ENCODE measurements at regions not wholly inside any gene's neighbourhood (a gene's known extent, or its start where the extent isn't known, plus 50 kb on each side); places are given as distances from the start of the nearest gene placed in this dataset.

DNA sequence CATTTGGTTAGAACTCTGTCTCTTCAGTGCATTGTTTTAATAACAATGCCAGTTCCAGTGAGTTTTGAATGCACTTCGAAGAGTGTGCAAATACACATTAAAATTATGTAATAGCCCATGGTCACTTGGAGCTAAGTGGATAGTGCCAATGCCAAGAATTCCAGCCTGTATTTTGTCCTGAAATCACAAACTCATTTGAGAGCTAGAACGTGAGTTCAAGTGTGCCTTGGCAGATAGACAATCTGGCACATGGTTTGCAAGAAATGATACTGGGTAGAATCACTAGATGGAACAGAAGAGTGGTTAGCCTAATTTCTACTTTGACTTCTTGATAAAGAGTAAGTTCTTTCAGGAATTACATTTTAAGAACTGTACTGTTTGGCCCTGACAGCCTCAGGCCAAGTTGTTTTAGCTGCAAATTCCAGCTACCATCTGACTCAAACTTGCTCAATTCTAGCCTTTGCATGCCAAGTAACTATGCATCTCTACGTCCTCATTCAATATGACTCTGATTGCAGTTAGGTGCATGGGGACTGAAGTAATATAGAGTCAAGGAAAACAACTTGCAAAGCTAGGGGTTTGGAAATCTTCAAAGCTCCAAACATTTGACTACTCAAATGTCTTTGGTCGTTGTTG, 131.9 kb upstream of the SMIM31 start:
- H3K27ac Mint-ChIP-seq: no peak overlapping the region
- H2BK15ac ChIP-seq (ENCODE audit: low read depth, low read length): no peak overlapping the region
- no peak overlapping the region for H3K4me3 Mint-ChIP-seq

More for the DNA sequence above, 131.9 kb upstream of the SMIM31 start:
- no peaks in the 10 kb centered on the region for H3K4me1 ChIP-seq (ENCODE audit: insufficient read depth, low read length)
- no peaks in the 10 kb centered on the region for H3K23me2 ChIP-seq (ENCODE audit: insufficient read length, low read depth, low read length, poor library complexity, severe bottlenecking)
- H3K9me3 ChIP-seq (ENCODE audit: control insufficient read depth, low read depth, low read length): no peaks in the 10 kb centered on the region
- no peak overlapping the region for H3K56ac ChIP-seq (ENCODE audit: insufficient read length, low read depth, low read length)
- H3K9ac ChIP-seq (ENCODE audit: extremely low read depth, insufficient read length, low read length): no peak overlapping the region
- H3K14ac ChIP-seq (ENCODE audit: insufficient read depth, low read length): no peak overlapping the region
- no peak overlapping the region for H2AFZ ChIP-seq (ENCODE audit: low read length)
- peaks cover 0 to 4% of the 10 kb centered on the region in 2 experiments; a peak in 1 of 4 replicates for H3K4me1 Mint-ChIP-seq
- H2BK12ac ChIP-seq (ENCODE audit: insufficient read length, low read depth, low read length): no peak overlapping the region
- H3K4me2 ChIP-seq (ENCODE audit: insufficient read depth, insufficient read length, low read length): no peak overlapping the region
- H2AK5ac ChIP-seq (ENCODE audit: insufficient read length, low read length): no peak overlapping the region
- DNase-seq: no peak
- H3K27ac ChIP-seq (ENCODE audit: insufficient read length, low read depth, low read length): no peak overlapping the region
- H3K36me3 Mint-ChIP-seq (ENCODE audit: insufficient read depth in 1 of 3, low read depth in 3 of 3): peaks cover 0 to 4% (median 2%) of the 10 kb centered on the region in 3 experiments; a peak in 3 of 7 replicates
- no peak overlapping the region for H3K18ac ChIP-seq (ENCODE audit: insufficient read length, low read depth, low read length)
- no peak overlapping the region for H4K91ac ChIP-seq (ENCODE audit: insufficient read length, low read depth, low read length)
- no peaks in the 10 kb centered on the region for H3K27me3 ChIP-seq (ENCODE audit: insufficient read depth, low read length)
- H2BK5ac ChIP-seq (ENCODE audit: insufficient read length, low read length): no peak overlapping the region
- no peaks in the 10 kb centered on the region for H4K20me1 ChIP-seq (ENCODE audit: control insufficient read depth, insufficient read depth, insufficient read length)
- no CpG with 5 or more reads among the region's 4 CpGs for WGBS (ENCODE audit: extremely low coverage, insufficient read length, low lambda C conversion rate)
- peaks cover 3 to 14% of the 10 kb centered on the region in 2 experiments; a peak in 4 of 5 replicates for H3K9me3 Mint-ChIP-seq
- no peak overlapping the region for H4K8ac ChIP-seq (replicated peaks; ENCODE audit: insufficient read length, low read depth, low read length)
- H3K27me3 Mint-ChIP-seq (ENCODE audit: low read depth): no peaks in the 10 kb centered on the region
- H3K23ac ChIP-seq (ENCODE audit: insufficient read length, low read depth, low read length): no peak overlapping the region
- TF ChIP-seq, protein P1, sequence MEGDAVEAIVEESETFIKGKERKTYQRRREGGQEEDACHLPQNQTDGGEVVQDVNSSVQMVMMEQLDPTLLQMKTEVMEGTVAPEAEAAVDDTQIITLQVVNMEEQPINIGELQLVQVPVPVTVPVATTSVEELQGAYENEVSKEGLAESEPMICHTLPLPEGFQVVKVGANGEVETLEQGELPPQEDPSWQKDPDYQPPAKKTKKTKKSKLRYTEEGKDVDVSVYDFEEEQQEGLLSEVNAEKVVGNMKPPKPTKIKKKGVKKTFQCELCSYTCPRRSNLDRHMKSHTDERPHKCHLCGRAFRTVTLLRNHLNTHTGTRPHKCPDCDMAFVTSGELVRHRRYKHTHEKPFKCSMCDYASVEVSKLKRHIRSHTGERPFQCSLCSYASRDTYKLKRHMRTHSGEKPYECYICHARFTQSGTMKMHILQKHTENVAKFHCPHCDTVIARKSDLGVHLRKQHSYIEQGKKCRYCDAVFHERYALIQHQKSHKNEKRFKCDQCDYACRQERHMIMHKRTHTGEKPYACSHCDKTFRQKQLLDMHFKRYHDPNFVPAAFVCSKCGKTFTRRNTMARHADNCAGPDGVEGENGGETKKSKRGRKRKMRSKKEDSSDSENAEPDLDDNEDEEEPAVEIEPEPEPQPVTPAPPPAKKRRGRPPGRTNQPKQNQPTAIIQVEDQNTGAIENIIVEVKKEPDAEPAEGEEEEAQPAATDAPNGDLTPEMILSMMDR (conservative IDR thresholded peaks at IDR 0.05): no peak
- no peak overlapping the region for H3T11ph ChIP-seq (ENCODE audit: low read length)
- H2BK20ac ChIP-seq (ENCODE audit: low read depth, low read length, poor library complexity, severe bottlenecking): no peak overlapping the region
- H3K79me2 ChIP-seq (ENCODE audit: insufficient read depth, low read length): no peaks in the 10 kb centered on the region
- H4K5ac ChIP-seq (ENCODE audit: insufficient read length, low read depth, low read length): no peak overlapping the region
- H3K4ac ChIP-seq (ENCODE audit: low read depth, low read length): no peak overlapping the region
- no peak overlapping the region for H2BK120ac ChIP-seq (ENCODE audit: low read depth, low read length, poor library complexity, severe bottlenecking)
- no peaks in the 10 kb centered on the region for H3K79me1 ChIP-seq (ENCODE audit: insufficient read depth, low read depth, low read length, poor library complexity, severe bottlenecking)
